Endothelial cell of umbilical vein (primary cell): ENCODE measurements at regions not wholly inside any gene's neighbourhood (a gene's known extent, or its start where the extent isn't known, plus 50 kb on each side); places are given as distances from the start of the nearest gene placed in this dataset.

Source experiments
- BruUV-seq: library from RNA; stranded (reverse); fragments of 400-500 nt; replicated peaks from 2 replicates; lab custom pipeline; 2021; lab: Mats Ljungman, UMichigan
- CTCF ChIA-PET: fragments of 300-600, 350-600 bp; sonication (Branson Sonifier 250); formaldehyde crosslinking; loops from one replicate; lab custom pipeline; 2021; ENCODE audit warnings: antibody characterized with exemption, inconsistent platforms; lab: Charles Lee
- POLR2A ChIA-PET: fragments of 300-600, 350-600 bp; sonication (Branson Sonifier 250); formaldehyde crosslinking; loops from one replicate; lab custom pipeline; 2021; ENCODE audit warnings: antibody characterized with exemption, inconsistent platforms; lab: Charles Lee
- DNase-seq: peaks from one replicate; pipeline ENCODE4 v3.0.0-alpha.2; 2011; ENCODE audit warnings: low read depth, low spot score
- FAIRE-seq: peaks from 2 replicates; lab custom pipeline; 2011; peaks lifted over from hg19 to GRCh38; lab: Jason Lieb, UNC
- H2AFZ ChIP-seq: 2 replicates; pipeline ENCODE4 v1.6.0; 2012; ENCODE audit warnings: low read depth, low read length, control low read depth, inconsistent platforms
- H3K27ac ChIP-seq: 2 replicates; pipeline ENCODE4 v1.5.1; 2011; ENCODE audit warnings: low read depth, mild to moderate bottlenecking, control low read depth, low read length, moderate library complexity; ENCODE audit not compliant: insufficient read depth
- H3K27me3 ChIP-seq, 2 experiments: 2 replicates each; pipeline versions ENCODE4 v1.6.0 to v1.6.1; 2011; ENCODE audit warnings: low read length in 2 of 2, mixed read lengths in 1 of 2; ENCODE audit not compliant: control insufficient read depth in 2 of 2, insufficient read depth in 2 of 2
- H3K36me3 ChIP-seq, 2 experiments: 2 replicates in 1 of 2; 3 replicates in 1 of 2; pipeline ENCODE4 v1.5.1; 2011; ENCODE audit warnings: low read length in 2 of 2, mild to moderate bottlenecking in 1 of 2, moderate library complexity in 1 of 2; ENCODE audit not compliant: control insufficient read depth in 2 of 2, insufficient read depth in 2 of 2; ENCODE audit errors: extremely low read depth in 1 of 2
- H3K4me1 ChIP-seq: 3 replicates; pipeline ENCODE4 v1.5.1; 2011; ENCODE audit warnings: mild to moderate bottlenecking, low read length; ENCODE audit not compliant: control insufficient read depth, insufficient read depth; ENCODE audit errors: extremely low read depth
- H3K4me2 ChIP-seq: 2 replicates; pipeline ENCODE4 v1.6.1; 2011; ENCODE audit warnings: low read length, control low read depth, mixed read lengths; ENCODE audit not compliant: insufficient read depth
- H3K4me3 ChIP-seq, 3 experiments: fragments of 200-600 bp in 1 of 3; sonication (generic), shearing (Covaris generic) in 1 of 3; replicated peaks in 1 of 3; 2 replicates each; pipeline ENCODE4 v1.5.1; 2011 to 2016; ENCODE audit warnings: control low read depth in 3 of 3, low read length in 3 of 3, mild to moderate bottlenecking in 2 of 3, inconsistent platforms in 1 of 3, low read depth in 1 of 3, moderate library complexity in 1 of 3; ENCODE audit not compliant: insufficient read depth in 1 of 3
- H3K79me2 ChIP-seq: 2 replicates; pipeline ENCODE4 v1.6.0; 2012; ENCODE audit warnings: low read length, inconsistent platforms; ENCODE audit not compliant: control insufficient read depth, insufficient read depth
- H3K9ac ChIP-seq: replicated peaks from 2 replicates; pipeline ENCODE3; 2011; ENCODE audit warnings: low read length, control low read depth; ENCODE audit not compliant: insufficient read depth; ENCODE audit errors: extremely low read depth
- H3K9me1 ChIP-seq: replicated peaks from 3 replicates; pipeline ENCODE4 v1.6.0; 2011; ENCODE audit warnings: mild to moderate bottlenecking, low read length; ENCODE audit not compliant: control insufficient read depth, insufficient read depth; ENCODE audit errors: extremely low read depth
- H3K9me3 ChIP-seq: replicated peaks from 2 replicates; pipeline ENCODE4 v1.5.1; 2012; ENCODE audit warnings: low read length, inconsistent platforms; ENCODE audit not compliant: control insufficient read depth, insufficient read depth
- H4K20me1 ChIP-seq: replicated peaks from 2 replicates; pipeline ENCODE3; 2011; ENCODE audit warnings: mild to moderate bottlenecking, low read length; ENCODE audit not compliant: control insufficient read depth, insufficient read depth; ENCODE audit errors: extremely low read depth
- EZH2 ChIP-seq: IDR thresholded peaks from 2 replicates; pipeline ENCODE4 v1.6.1; 2012; ENCODE audit warnings: borderline replicate concordance, low read depth, mild to moderate bottlenecking, moderate library complexity, low read length, inconsistent platforms; ENCODE audit not compliant: severe bottlenecking
- FOS ChIP-seq: IDR thresholded peaks from 2 replicates; pipeline ENCODE4 v1.6.1; 2011; ENCODE audit warnings: mild to moderate bottlenecking, low read length, moderate library complexity, borderline replicate concordance; ENCODE audit not compliant: insufficient read depth
- GATA2 ChIP-seq: IDR thresholded peaks from 2 replicates; pipeline ENCODE4 v1.7.0; 2011; ENCODE audit warnings: low read depth, mild to moderate bottlenecking, moderate library complexity, mixed read lengths, low read length; ENCODE audit not compliant: insufficient read length, insufficient read depth
- JUN ChIP-seq: IDR thresholded peaks from 2 replicates; pipeline ENCODE4 v1.6.1; 2011; ENCODE audit warnings: borderline replicate concordance, low read depth; ENCODE audit not compliant: insufficient read length, insufficient read depth
- MYC ChIP-seq: IDR thresholded peaks from one replicate; pipeline ENCODE4 v1.6.1; 2011; ENCODE audit warnings: mild to moderate bottlenecking, low read depth, low read length
- POLR2A ChIP-seq: IDR thresholded peaks from 2 replicates; pipeline ENCODE4 v1.6.1; 2012; ENCODE audit warnings: low read depth, mild to moderate bottlenecking, control low read depth, low read length
- POLR2AphosphoS5 ChIP-seq: IDR thresholded peaks from 2 replicates; pipeline ENCODE4 v1.6.1; 2012; ENCODE audit warnings: low read depth, mild to moderate bottlenecking, control low read depth, low read length, moderate library complexity; ENCODE audit not compliant: insufficient read depth
- dilution Hi-C: fragments of 300-500 bp; cut with MboI; formaldehyde crosslinking; loops from one replicate; pipeline ENCODE4 v1.15.0; 2019; ENCODE audit warnings: low sequenced_read_pairs; ENCODE audit not compliant: extremely low pct_ligation_motif_present
- intact Hi-C: fragments of 100-400 bp; cut with micrococcal nuclease; formaldehyde crosslinking; loops from one replicate; pipeline ENCODE4 v1.10.0; 2022
- TF ChIP-seq, protein P1 (sequence below), 2 donors: IDR thresholded peaks; 1 replicate in 1 of 2; 2 replicates in 1 of 2; pipeline ENCODE4 v1.5.1; 2011; ENCODE audit warnings: low read length in 2 of 2, mild to moderate bottlenecking in 2 of 2, moderate library complexity in 2 of 2, control low read depth in 1 of 2, inconsistent platforms in 1 of 2, low read depth in 1 of 2; ENCODE audit not compliant: insufficient read depth in 1 of 2; ENCODE audit errors: extremely low read depth in 1 of 2
- TF ChIP-seq, protein P2 (sequence below): IDR thresholded peaks from 2 replicates; pipeline ENCODE4 v1.6.1; 2011; ENCODE audit not compliant: insufficient read depth, insufficient read length

DNA sequence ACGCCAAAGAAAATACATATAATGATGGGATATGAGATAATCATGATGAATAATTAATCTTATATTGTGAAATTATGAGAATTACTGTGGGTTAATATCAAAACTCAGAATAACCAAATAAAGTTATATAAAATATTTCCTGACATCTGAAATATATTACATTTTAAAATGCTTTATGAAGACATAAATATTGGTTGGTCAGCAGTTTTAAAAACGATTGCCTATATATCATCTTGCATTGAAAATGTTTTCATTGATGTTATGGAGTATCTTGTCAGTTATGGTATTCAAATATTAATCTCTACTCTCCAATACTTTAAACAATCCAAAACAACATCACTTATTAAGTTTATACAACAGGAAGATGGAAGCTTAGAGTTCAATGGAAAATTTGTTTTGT lies 228.1 kb upstream of the FERD3L start:
- Histone ChIP-seq H3K27me3 (no peaks in the 10 kb centered on the region), H3K9me1 (no peaks in the 10 kb centered on the region), H4K20me1 (no peaks in the 10 kb centered on the region), H3K4me3 (no peak overlapping the region), H3K79me2 (no peaks in the 10 kb centered on the region), H3K9me3 (no peaks in the 10 kb centered on the region), H3K9ac (no peak overlapping the region), H3K4me1 (no peaks in the 10 kb centered on the region), H3K36me3 (no peaks in the 10 kb centered on the region), H3K4me2 (no peak overlapping the region), H3K27ac (no peak overlapping the region), H2AFZ (no peak overlapping the region)
- intact Hi-C loops (no loop called here), dilution Hi-C loops (no loop called here)
- TF ChIP-seq GATA2 (no peak), MYC (no peak), EZH2 (no peak), JUN (no peak), POLR2AphosphoS5 (no peak), FOS (no peak), POLR2A (no peak)
- TF ChIP-seq, protein P1, sequence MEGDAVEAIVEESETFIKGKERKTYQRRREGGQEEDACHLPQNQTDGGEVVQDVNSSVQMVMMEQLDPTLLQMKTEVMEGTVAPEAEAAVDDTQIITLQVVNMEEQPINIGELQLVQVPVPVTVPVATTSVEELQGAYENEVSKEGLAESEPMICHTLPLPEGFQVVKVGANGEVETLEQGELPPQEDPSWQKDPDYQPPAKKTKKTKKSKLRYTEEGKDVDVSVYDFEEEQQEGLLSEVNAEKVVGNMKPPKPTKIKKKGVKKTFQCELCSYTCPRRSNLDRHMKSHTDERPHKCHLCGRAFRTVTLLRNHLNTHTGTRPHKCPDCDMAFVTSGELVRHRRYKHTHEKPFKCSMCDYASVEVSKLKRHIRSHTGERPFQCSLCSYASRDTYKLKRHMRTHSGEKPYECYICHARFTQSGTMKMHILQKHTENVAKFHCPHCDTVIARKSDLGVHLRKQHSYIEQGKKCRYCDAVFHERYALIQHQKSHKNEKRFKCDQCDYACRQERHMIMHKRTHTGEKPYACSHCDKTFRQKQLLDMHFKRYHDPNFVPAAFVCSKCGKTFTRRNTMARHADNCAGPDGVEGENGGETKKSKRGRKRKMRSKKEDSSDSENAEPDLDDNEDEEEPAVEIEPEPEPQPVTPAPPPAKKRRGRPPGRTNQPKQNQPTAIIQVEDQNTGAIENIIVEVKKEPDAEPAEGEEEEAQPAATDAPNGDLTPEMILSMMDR (IDR thresholded peaks at IDR 0.05; ENCODE audit: extremely low read depth in 1 of 2, insufficient read depth in 1 of 2, low read depth in 1 of 2, low read length in 2 of 2) = no peak
- TF ChIP-seq, protein P2, sequence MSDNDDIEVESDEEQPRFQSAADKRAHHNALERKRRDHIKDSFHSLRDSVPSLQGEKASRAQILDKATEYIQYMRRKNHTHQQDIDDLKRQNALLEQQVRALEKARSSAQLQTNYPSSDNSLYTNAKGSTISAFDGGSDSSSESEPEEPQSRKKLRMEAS = no peak
- DNase-seq (no peak), FAIRE-seq (no peak)
- BruUV-seq = no TSS peak
- POLR2A ChIA-PET = no interaction called here
- CTCF ChIA-PET = no interaction called here
